ENCODE measurements at regions not wholly inside any gene's neighbourhood (a gene's known extent, or its start where the extent isn't known, plus 50 kb on each side); places are given as distances from the start of the nearest gene placed in this dataset.

- no peak for TF ChIP-seq CTCF (IDR thresholded peaks at IDR 0.05)
Measured at GRCh38 chr3:117548600-117548999, 839.0 kb downstream of the TUSC7 start.

GRCh38 chr3:117549716-117550115 lies 840.1 kb downstream of the TUSC7 start:
- H3K27ac ChIP-seq: no peak overlapping the region
- no peak for TF ChIP-seq CTCF (IDR thresholded peaks at IDR 0.05)
- no peak for DNase-seq (ENCODE audit: low spot score)
- no peak overlapping the region for H3K4me3 ChIP-seq

More at GRCh38 chr3:117548600-117548999, 839.0 kb downstream of the TUSC7 start:
- Histone ChIP-seq H3K4me3 (no peak overlapping the region), H3K27ac (no peak overlapping the region)
- DNase-seq (ENCODE audit: low spot score): no peak

GRCh38 chr3:117550766-117551165 lies 841.2 kb downstream of the TUSC7 start:
- no peak overlapping the region for H3K27ac ChIP-seq
- no peak for TF ChIP-seq CTCF (IDR thresholded peaks at IDR 0.05)
- no peak overlapping the region for H3K4me3 ChIP-seq
- no peak for DNase-seq (ENCODE audit: low spot score)

- no peak for TF ChIP-seq CTCF (IDR thresholded peaks at IDR 0.05)
- Histone ChIP-seq H3K4me3 (no peak overlapping the region), H3K27ac (no peak overlapping the region)
- DNase-seq (ENCODE audit: low spot score): no peak
Measured at GRCh38 chr3:117553461-117553860, 843.9 kb downstream of the TUSC7 start.

GRCh38 chr3:117556646-117557407 lies 847.2 kb downstream of the TUSC7 start:
- no peak for DNase-seq (ENCODE audit: low spot score)
- no peak overlapping the region for H3K4me3 ChIP-seq
- TF ChIP-seq CTCF (IDR thresholded peaks at IDR 0.05): no peak
- no peak overlapping the region for H3K27ac ChIP-seq

GRCh38 chr3:117557464-117558090 lies 848.0 kb downstream of the TUSC7 start:
- no peak overlapping the region for H3K4me3 ChIP-seq
- no peak overlapping the region for H3K27ac ChIP-seq
- DNase-seq (ENCODE audit: low spot score): no peak
- no peak for TF ChIP-seq CTCF (IDR thresholded peaks at IDR 0.05)

- Histone ChIP-seq H3K27ac (no peak overlapping the region), H3K4me3 (no peak overlapping the region)
- TF ChIP-seq CTCF (IDR thresholded peaks at IDR 0.05): no peak
- no peak for DNase-seq (ENCODE audit: low spot score)
Measured at GRCh38 chr3:117558681-117559080, 849.1 kb downstream of the TUSC7 start.

All from coronary artery (tissue), 2 donors.